H9 (cell line): ENCODE measurements at regions not wholly inside any gene's neighbourhood (a gene's known extent, or its start where the extent isn't known, plus 50 kb on each side); places are given as distances from the start of the nearest gene placed in this dataset.

Source experiments
- DNase-seq: peaks from one replicate; pipeline ENCODE4 v3.0.0-alpha.2; 2017
- H2AFZ ChIP-seq: one replicate; pipeline ENCODE4 v1.6.1; 2013; ENCODE audit warnings: mild to moderate bottlenecking, low read length, control low read depth, moderate library complexity
- H2AK5ac ChIP-seq: 2 replicates; pipeline ENCODE4 v1.6.1; 2013; ENCODE audit warnings: low read length, control low read depth, mixed read lengths; ENCODE audit not compliant: insufficient read length
- H2BK120ac ChIP-seq: one replicate; pipeline ENCODE4 v1.6.1; 2013; ENCODE audit warnings: low read depth, mild to moderate bottlenecking, low read length, control low read depth, inconsistent platforms; ENCODE audit not compliant: poor library complexity, severe bottlenecking
- H2BK12ac ChIP-seq: 2 replicates; pipeline ENCODE4 v1.6.1; 2013; ENCODE audit warnings: low read length, control low read depth, mixed read lengths, low read depth; ENCODE audit not compliant: insufficient read length
- H2BK15ac ChIP-seq: 2 replicates; pipeline ENCODE4 v1.6.1; 2013; ENCODE audit warnings: low read depth, low read length, control low read depth
- H2BK20ac ChIP-seq: one replicate; pipeline ENCODE4 v1.6.1; 2013; ENCODE audit warnings: low read depth, mild to moderate bottlenecking, low read length, control low read depth, inconsistent platforms; ENCODE audit not compliant: poor library complexity, severe bottlenecking
- H2BK5ac ChIP-seq: 2 replicates; pipeline ENCODE4 v1.6.1; 2013; ENCODE audit warnings: low read length, control low read depth, mixed read lengths; ENCODE audit not compliant: insufficient read length
- H3K14ac ChIP-seq: 2 replicates; pipeline ENCODE4 v1.6.1; 2013; ENCODE audit warnings: low read length, control low read depth; ENCODE audit not compliant: insufficient read depth
- H3K18ac ChIP-seq: 2 replicates; pipeline ENCODE4 v1.6.1; 2013; ENCODE audit warnings: low read depth, mild to moderate bottlenecking, mixed read lengths, low read length, control low read depth; ENCODE audit not compliant: insufficient read length
- H3K23ac ChIP-seq: 2 replicates; pipeline ENCODE4 v1.6.1; 2013; ENCODE audit warnings: low read length, control low read depth, mixed read lengths, low read depth; ENCODE audit not compliant: insufficient read length
- H3K23me2 ChIP-seq: 2 replicates; pipeline ENCODE4 v1.6.1; 2013; ENCODE audit warnings: low read depth, mild to moderate bottlenecking, mixed read lengths, low read length, control low read depth; ENCODE audit not compliant: insufficient read length, poor library complexity, severe bottlenecking
- H3K27ac ChIP-seq: 2 replicates; pipeline ENCODE4 v1.5.1; 2013; ENCODE audit warnings: low read length, control low read depth, mixed read lengths, low read depth; ENCODE audit not compliant: insufficient read length
- H3K27me3 ChIP-seq: 2 replicates; pipeline ENCODE4 v1.6.1; 2013; ENCODE audit warnings: low read length, control low read depth, inconsistent platforms; ENCODE audit not compliant: insufficient read depth
- H3K4ac ChIP-seq: 2 replicates; pipeline ENCODE4 v1.6.1; 2013; ENCODE audit warnings: low read depth, mild to moderate bottlenecking, control low read depth, inconsistent platforms, low read length, moderate library complexity
- H3K4me1 ChIP-seq: 2 replicates; pipeline ENCODE4 v1.6.1; 2013; ENCODE audit warnings: low read length, control low read depth, inconsistent platforms; ENCODE audit not compliant: insufficient read depth
- H3K4me2 ChIP-seq: 2 replicates; pipeline ENCODE4 v1.6.1; 2013; ENCODE audit warnings: low read length, control low read depth, mixed read lengths; ENCODE audit not compliant: insufficient read length, insufficient read depth
- H3K56ac ChIP-seq: 2 replicates; pipeline ENCODE4 v1.6.1; 2013; ENCODE audit warnings: low read depth, mild to moderate bottlenecking, mixed read lengths, low read length, control low read depth; ENCODE audit not compliant: insufficient read length
- H3K79me1 ChIP-seq: 2 replicates; pipeline ENCODE4 v1.6.1; 2013; ENCODE audit warnings: low read depth, mild to moderate bottlenecking, moderate library complexity, low read length, control low read depth, inconsistent platforms; ENCODE audit not compliant: insufficient read depth, poor library complexity, severe bottlenecking
- H3K79me2 ChIP-seq: 2 replicates; pipeline ENCODE4 v1.6.1; 2013; ENCODE audit warnings: low read length, control low read depth, inconsistent platforms; ENCODE audit not compliant: insufficient read depth
- H3K9ac ChIP-seq: 2 replicates; pipeline ENCODE4 v1.6.1; 2013; ENCODE audit warnings: low read length, control low read depth, mixed read lengths; ENCODE audit not compliant: insufficient read length; ENCODE audit errors: extremely low read depth
- H3K9me3 ChIP-seq: one replicate; pipeline ENCODE4 v1.6.1; 2013; ENCODE audit warnings: low read depth, low read length, inconsistent platforms; ENCODE audit not compliant: control insufficient read depth
- H3T11ph ChIP-seq: one replicate; pipeline ENCODE4 v1.6.1; 2013; ENCODE audit warnings: mild to moderate bottlenecking, low read length, control low read depth, inconsistent platforms
- H4K20me1 ChIP-seq: one replicate; pipeline ENCODE4 v1.6.1; 2013; ENCODE audit not compliant: control insufficient read depth, insufficient read length, insufficient read depth
- H4K5ac ChIP-seq: 2 replicates; pipeline ENCODE4 v1.6.1; 2013; ENCODE audit warnings: low read depth, mild to moderate bottlenecking, mixed read lengths, low read length, control low read depth; ENCODE audit not compliant: insufficient read length
- H4K8ac ChIP-seq: replicated peaks from 2 replicates; pipeline ENCODE4 v1.6.1; 2013; ENCODE audit warnings: low read length, control low read depth, mixed read lengths, low read depth; ENCODE audit not compliant: insufficient read length
- H4K91ac ChIP-seq: 2 replicates; pipeline ENCODE4 v1.6.1; 2013; ENCODE audit warnings: low read depth, mild to moderate bottlenecking, moderate library complexity, mixed read lengths, low read length, control low read depth; ENCODE audit not compliant: insufficient read length
- H3K27ac Mint-ChIP-seq, 3 experiments: 2 replicates in 2 of 3; 3 replicates in 1 of 3; pipeline ENCODE4 v1.8.0; 2020 to 2021; ENCODE audit warnings: mixed read lengths in 3 of 3, mild to moderate bottlenecking in 1 of 3, moderate library complexity in 1 of 3
- H3K27me3 Mint-ChIP-seq: 2 replicates; pipeline ENCODE4 v1.8.0; 2021; ENCODE audit warnings: low read depth, mild to moderate bottlenecking, moderate library complexity, mixed read lengths
- H3K36me3 Mint-ChIP-seq, 3 experiments: 2 replicates in 2 of 3; 3 replicates in 1 of 3; pipeline ENCODE4 v1.8.0; 2020 to 2021; ENCODE audit warnings: low read depth in 3 of 3, mixed read lengths in 3 of 3; ENCODE audit not compliant: insufficient read depth in 1 of 3
- H3K4me1 Mint-ChIP-seq, 2 experiments: 2 replicates each; pipeline ENCODE4 v1.8.0; 2020; ENCODE audit warnings: mixed read lengths in 2 of 2
- H3K4me3 Mint-ChIP-seq, 2 experiments: 2 replicates in 1 of 2; 3 replicates in 1 of 2; pipeline ENCODE4 v1.8.0; 2020 to 2021; ENCODE audit warnings: mild to moderate bottlenecking in 2 of 2, mixed read lengths in 2 of 2, moderate library complexity in 1 of 2
- H3K9me3 Mint-ChIP-seq, 2 experiments: 2 replicates in 1 of 2; 3 replicates in 1 of 2; pipeline ENCODE4 v1.8.0; 2020; ENCODE audit warnings: mild to moderate bottlenecking in 2 of 2, mixed read lengths in 2 of 2, moderate library complexity in 1 of 2
- WGBS: extraction: QIAGEN DNeasy Blood & Tissue Kit; methylation state at CpG from one replicate; pipeline ENCODE4 v1.1.7; 2013; ENCODE audit warnings: missing lambda C conversion rate, low lambda C conversion rate, mixed read lengths; ENCODE audit not compliant: insufficient read length; ENCODE audit errors: extremely low coverage; 5-methylcytosine and 5-hydroxymethylcytosine counted together
- TF ChIP-seq, protein P1 (sequence below): fragments of 200-600 bp; sonication (generic); conservative IDR thresholded peaks from 3 replicates; pipeline ENCODE4 v1.8.0; 2021; ENCODE audit warnings: antibody characterized with exemption, mild to moderate bottlenecking

DNA sequence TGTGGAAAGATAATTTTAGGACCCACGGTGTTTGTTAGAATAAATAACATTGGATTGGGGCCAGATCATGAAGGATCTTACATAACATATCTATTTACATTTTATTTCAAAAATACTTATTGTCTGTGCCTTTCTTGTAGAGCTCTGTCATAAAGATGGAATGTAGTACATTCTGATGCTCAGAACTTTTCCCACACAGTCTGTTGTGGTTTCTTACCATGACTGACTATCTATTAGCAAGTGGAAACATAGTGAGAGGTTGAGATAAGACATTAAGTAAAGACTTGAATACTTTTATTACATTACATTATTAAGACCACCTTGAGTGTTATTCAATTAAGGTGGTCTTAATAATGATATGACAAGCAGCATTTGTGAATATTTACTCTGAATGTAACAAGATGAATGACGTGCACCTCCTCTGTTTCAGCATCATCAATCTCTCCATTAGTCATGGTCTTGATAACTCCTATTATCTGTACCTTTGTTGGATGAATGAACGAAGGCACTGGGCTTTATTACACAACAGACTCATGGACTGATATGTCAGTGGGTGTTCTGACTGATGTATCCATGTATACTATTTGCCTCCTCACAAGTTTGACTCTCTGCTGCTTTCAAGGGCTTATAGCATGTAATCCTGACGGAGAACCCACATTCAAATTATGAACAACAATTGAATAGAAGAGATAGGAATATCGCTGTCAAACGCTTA, 883.0 kb upstream of the FLRT2 start:
- Histone ChIP-seq H3T11ph (no peak overlapping the region), H3K4ac (no peak overlapping the region), H3K4me1 (no peaks in the 10 kb centered on the region), H4K8ac (no peak overlapping the region), H2BK15ac (no peak overlapping the region), H3K56ac (no peak overlapping the region), H3K79me1 (no peaks in the 10 kb centered on the region), H2AK5ac (no peak overlapping the region), H2BK5ac (no peak overlapping the region), H3K4me2 (no peak overlapping the region), H3K27ac (no peak overlapping the region), H3K14ac (no peak overlapping the region), H4K91ac (no peak overlapping the region), H2AFZ (no peak overlapping the region), H4K20me1 (no peaks in the 10 kb centered on the region), H3K79me2 (no peaks in the 10 kb centered on the region), H3K23ac (no peak overlapping the region), H4K5ac (no peak overlapping the region), H3K9ac (no peak overlapping the region), H3K23me2 (no peaks in the 10 kb centered on the region), H3K18ac (no peak overlapping the region), H2BK20ac (no peak overlapping the region), H3K9me3 (no peaks in the 10 kb centered on the region), H2BK120ac (no peak overlapping the region), H3K27me3 (no peaks in the 10 kb centered on the region), H2BK12ac (no peak overlapping the region)
- Mint-ChIP-seq H3K27ac (no peak overlapping the region), H3K36me3 (0 out of 7 replicates have a peak, but pooled peaks cover 0 to 8% (median 0%) of the 10 kb centered on the region in 3 experiments), H3K9me3 (peaks cover 0 to 1% of the 10 kb centered on the region in 2 experiments; a peak in 2 of 5 replicates), H3K4me1 (peaks cover 2 to 13% of the 10 kb centered on the region in 2 experiments; a peak in 2 of 4 replicates), H3K4me3 (no peak overlapping the region), H3K27me3 (no peaks in the 10 kb centered on the region)
- WGBS: no CpG with 5 or more reads among the region's 6 CpGs
- TF ChIP-seq, protein P1, sequence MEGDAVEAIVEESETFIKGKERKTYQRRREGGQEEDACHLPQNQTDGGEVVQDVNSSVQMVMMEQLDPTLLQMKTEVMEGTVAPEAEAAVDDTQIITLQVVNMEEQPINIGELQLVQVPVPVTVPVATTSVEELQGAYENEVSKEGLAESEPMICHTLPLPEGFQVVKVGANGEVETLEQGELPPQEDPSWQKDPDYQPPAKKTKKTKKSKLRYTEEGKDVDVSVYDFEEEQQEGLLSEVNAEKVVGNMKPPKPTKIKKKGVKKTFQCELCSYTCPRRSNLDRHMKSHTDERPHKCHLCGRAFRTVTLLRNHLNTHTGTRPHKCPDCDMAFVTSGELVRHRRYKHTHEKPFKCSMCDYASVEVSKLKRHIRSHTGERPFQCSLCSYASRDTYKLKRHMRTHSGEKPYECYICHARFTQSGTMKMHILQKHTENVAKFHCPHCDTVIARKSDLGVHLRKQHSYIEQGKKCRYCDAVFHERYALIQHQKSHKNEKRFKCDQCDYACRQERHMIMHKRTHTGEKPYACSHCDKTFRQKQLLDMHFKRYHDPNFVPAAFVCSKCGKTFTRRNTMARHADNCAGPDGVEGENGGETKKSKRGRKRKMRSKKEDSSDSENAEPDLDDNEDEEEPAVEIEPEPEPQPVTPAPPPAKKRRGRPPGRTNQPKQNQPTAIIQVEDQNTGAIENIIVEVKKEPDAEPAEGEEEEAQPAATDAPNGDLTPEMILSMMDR: no peak
- no peak for DNase-seq
